Activated T-cell treated with anti-CD3 and anti-CD28 coated beads, Interleukin-2, amount 50 U/mL, for 72 hours (primary cell): ENCODE measurements at regions not wholly inside any gene's neighbourhood (a gene's known extent, or its start where the extent isn't known, plus 50 kb on each side); places are given as distances from the start of the nearest gene placed in this dataset.

Experiments used
- ATAC-seq, 2 donors: fragments of 150-1000 bp; cut with Tn5 transposase; replicated peaks in 1 of 2; 2 replicates each; pipeline ENCODE4 v1.10.0; 2021; ENCODE audit warnings: moderate library complexity in 2 of 2, mild to moderate bottlenecking in 1 of 2
- DNase-seq, 2 donors: peaks; one replicate each; pipeline ENCODE4 v3.0.0; 2021 to 2022; ENCODE audit warnings: mixed read lengths in 1 of 2
- H3K27ac Mint-ChIP-seq: one replicate; pipeline ENCODE4 v1.8.0; 2022; ENCODE audit warnings: mild to moderate bottlenecking, moderate library complexity, mixed read lengths
- H3K27me3 Mint-ChIP-seq: one replicate; pipeline ENCODE4 v1.8.0; 2022; ENCODE audit warnings: low read depth, mixed read lengths
- H3K36me3 Mint-ChIP-seq, 2 donors: one replicate each; pipeline ENCODE4 v1.8.0; 2022; ENCODE audit warnings: mixed read lengths in 2 of 2, mild to moderate bottlenecking in 1 of 2; ENCODE audit not compliant: insufficient read depth in 2 of 2
- H3K4me1 Mint-ChIP-seq: one replicate; pipeline ENCODE4 v1.8.0; 2022; ENCODE audit warnings: low read depth, mixed read lengths
- H3K4me3 Mint-ChIP-seq, 2 donors: one replicate each; pipeline ENCODE4 v1.8.0; 2022; ENCODE audit warnings: mild to moderate bottlenecking in 2 of 2, mixed read lengths in 2 of 2, moderate library complexity in 2 of 2
- H3K9me3 Mint-ChIP-seq, 2 donors: one replicate each; pipeline ENCODE4 v1.8.0; 2022; ENCODE audit warnings: mixed read lengths in 2 of 2

DNA sequence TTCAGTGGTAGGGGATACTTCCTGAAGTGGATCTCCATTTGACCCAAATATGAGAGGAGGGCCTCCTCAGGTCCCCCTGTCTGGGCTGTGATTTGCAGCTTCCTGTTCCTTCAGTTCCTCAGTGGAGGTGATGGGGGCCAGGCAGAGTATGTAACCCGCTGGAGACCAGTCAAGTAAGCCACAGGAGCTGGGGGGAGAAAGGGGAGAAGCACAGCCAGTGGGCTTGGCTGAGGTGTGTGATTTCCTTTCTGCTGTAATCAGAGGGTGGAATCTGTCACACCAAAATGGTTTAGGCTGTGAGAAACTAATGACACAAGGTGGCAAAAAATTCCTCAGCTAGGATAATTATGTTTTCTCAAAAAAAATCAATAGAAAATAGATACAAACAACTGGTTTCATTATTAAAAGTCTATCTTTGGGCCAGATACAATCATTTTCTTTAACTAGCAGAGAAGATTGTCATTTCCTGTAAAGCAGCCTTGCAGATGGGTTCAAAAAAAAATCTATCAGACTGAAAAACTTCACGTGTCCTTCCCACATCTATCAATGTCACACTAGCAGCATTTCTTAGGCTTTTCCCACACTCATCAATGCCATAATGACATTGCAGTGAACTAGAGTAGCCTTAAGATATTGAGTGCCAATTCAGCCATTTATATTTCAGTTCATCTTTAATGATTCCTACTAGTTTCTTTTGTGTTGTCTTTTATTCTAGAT lies 1660.3 kb downstream of the EFNB2 start:
- Mint-ChIP-seq H3K9me3 (no peaks in the 10 kb centered on the region), H3K27ac (no peak overlapping the region), H3K36me3 (no peaks in the 10 kb centered on the region), H3K4me3 (no peak overlapping the region), H3K27me3 (no peaks in the 10 kb centered on the region), H3K4me1 (peaks cover 16% of the 10 kb centered on the region)
- ATAC-seq (no peak), DNase-seq (no peak)

- no peaks in the 10 kb centered on the region for H3K36me3 Mint-ChIP-seq
- DNase-seq: no peak
- H3K4me1 Mint-ChIP-seq: peaks cover 24% of the 10 kb centered on the region
- H3K4me3 Mint-ChIP-seq: no peak overlapping the region
- no peak overlapping the region for H3K27ac Mint-ChIP-seq
- H3K9me3 Mint-ChIP-seq: peaks cover 0 to 1% of the 10 kb centered on the region in 2 donors
- no peaks in the 10 kb centered on the region for H3K27me3 Mint-ChIP-seq
- no peak for ATAC-seq
Observed at GRCh38 chr13:104872153-104872552, 1663.3 kb downstream of the EFNB2 start.

GRCh38 chr13:104871456-104871855 lies 1664.0 kb downstream of the EFNB2 start:
- no peaks in the 10 kb centered on the region for H3K27me3 Mint-ChIP-seq
- peaks cover 0 to 1% of the 10 kb centered on the region in 2 donors for H3K9me3 Mint-ChIP-seq
- ATAC-seq (no peak), DNase-seq (no peak)
- H3K4me3 Mint-ChIP-seq: no peak overlapping the region
- peaks cover 24% of the 10 kb centered on the region for H3K4me1 Mint-ChIP-seq
- H3K27ac Mint-ChIP-seq: no peak overlapping the region
- H3K36me3 Mint-ChIP-seq: no peaks in the 10 kb centered on the region

DNA sequence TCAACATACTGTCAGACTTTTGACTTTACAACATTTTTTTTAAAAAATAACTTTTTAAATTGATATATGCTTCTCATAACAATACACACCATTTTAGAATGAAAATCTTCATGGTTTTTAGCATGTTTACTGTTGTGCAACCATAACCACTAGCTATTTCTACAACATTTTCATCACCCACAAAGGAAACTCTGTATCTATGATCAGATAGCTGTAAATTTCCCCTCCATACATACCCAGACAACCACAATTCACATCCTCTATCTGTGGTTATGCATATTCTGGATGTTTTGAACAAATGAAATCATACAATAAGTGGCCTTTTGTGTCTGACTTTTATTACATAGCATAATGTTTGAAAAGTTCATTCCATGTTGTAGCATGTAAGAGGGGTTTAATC lies 1666.0 kb downstream of the EFNB2 start:
- Mint-ChIP-seq H3K9me3 (peaks cover 0 to 1% of the 10 kb centered on the region in 2 donors), H3K27ac (no peak overlapping the region), H3K4me3 (no peak overlapping the region), H3K27me3 (no peaks in the 10 kb centered on the region), H3K36me3 (no peaks in the 10 kb centered on the region), H3K4me1 (peaks cover 10% of the 10 kb centered on the region)
- peak; percentile 55 to 76 for ATAC-seq
- no peak for DNase-seq

DNA sequence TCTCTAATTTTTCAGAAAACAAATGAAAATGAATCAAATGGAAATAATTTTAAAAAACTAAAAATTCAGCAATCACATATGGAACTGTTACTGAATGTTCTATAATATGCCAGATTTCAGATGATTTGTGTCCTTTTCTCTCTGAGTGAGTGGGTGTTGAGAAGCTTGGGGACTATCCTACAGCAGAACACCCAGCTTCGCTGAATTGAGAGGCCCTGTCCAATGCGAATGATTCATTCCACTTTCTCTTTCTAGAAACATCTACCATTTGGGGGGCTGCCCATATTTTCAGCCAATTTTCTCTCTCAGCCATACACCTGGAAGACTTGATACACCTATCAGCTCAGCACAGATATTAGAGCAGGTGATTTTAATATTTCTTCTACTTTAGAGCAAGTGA lies 1666.7 kb downstream of the EFNB2 start:
- no peak for ATAC-seq
- no peak overlapping the region for H3K27ac Mint-ChIP-seq
- no peaks in the 10 kb centered on the region for H3K36me3 Mint-ChIP-seq
- H3K27me3 Mint-ChIP-seq: no peaks in the 10 kb centered on the region
- peaks cover 0 to 1% of the 10 kb centered on the region in 2 donors for H3K9me3 Mint-ChIP-seq
- peaks cover 8% of the 10 kb centered on the region for H3K4me1 Mint-ChIP-seq
- H3K4me3 Mint-ChIP-seq: no peak overlapping the region
- no peak for DNase-seq

DNA sequence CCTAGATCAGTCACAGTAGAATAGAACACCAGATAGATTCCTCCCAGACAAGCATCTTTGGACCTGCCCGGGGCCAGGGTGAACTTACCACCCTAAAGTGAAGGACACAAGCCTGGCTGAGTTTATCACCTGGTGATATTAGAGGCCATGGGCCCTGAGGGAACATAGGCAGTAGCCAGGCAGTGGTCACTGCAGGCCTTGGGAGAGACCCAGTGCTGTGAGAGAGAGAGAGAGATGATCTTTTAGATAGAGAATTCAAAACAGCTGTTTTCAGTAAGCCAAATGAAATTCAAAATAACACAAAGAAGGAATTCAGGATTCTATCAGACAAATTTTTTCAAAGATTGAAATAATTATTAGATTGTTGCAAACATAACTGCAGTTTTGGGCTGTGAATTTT lies 1679.9 kb downstream of the EFNB2 start:
- H3K27ac Mint-ChIP-seq: no peak overlapping the region
- no peak for DNase-seq
- H3K4me3 Mint-ChIP-seq: no peak overlapping the region
- peaks cover 3% of the 10 kb centered on the region in 2 donors for H3K9me3 Mint-ChIP-seq
- H3K36me3 Mint-ChIP-seq: peaks cover 0 to 1% of the 10 kb centered on the region in 2 donors
- no peak for ATAC-seq
- no peaks in the 10 kb centered on the region for H3K27me3 Mint-ChIP-seq
- no peaks in the 10 kb centered on the region for H3K4me1 Mint-ChIP-seq

DNA sequence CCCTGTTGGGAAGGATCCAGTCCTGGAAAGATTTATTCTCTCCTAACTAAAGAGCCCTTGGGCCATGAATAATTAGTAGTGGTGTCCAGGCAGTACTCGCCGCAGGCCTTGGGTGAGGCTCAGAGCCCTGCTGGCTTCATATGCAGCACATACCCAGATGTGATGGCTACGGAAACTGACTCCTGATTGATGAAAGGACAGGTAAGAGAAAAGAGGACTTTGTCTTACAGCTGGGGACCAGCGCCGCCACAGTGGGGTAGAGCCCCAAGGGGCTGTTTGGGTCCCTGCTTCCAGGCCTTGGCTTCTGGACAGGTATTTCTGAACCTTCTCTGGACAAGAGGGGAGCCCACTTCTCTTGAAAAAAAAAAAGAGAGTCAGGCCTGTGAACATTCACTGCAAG lies 1680.8 kb downstream of the EFNB2 start:
- ATAC-seq: no peak
- H3K27ac Mint-ChIP-seq: no peak overlapping the region

GRCh38 chr13:104854007-104854406 lies 1681.5 kb downstream of the EFNB2 start:
- ATAC-seq (no peak), DNase-seq (no peak)
- no peaks in the 10 kb centered on the region for H3K36me3 Mint-ChIP-seq
- H3K27me3 Mint-ChIP-seq: no peaks in the 10 kb centered on the region
- no peak overlapping the region for H3K27ac Mint-ChIP-seq
- no peaks in the 10 kb centered on the region for H3K9me3 Mint-ChIP-seq
- H3K4me3 Mint-ChIP-seq: no peak overlapping the region
- H3K4me1 Mint-ChIP-seq: no peaks in the 10 kb centered on the region

More for the DNA sequence above, 1680.8 kb downstream of the EFNB2 start:
- Mint-ChIP-seq H3K9me3 (no peaks in the 10 kb centered on the region), H3K36me3 (no peaks in the 10 kb centered on the region), H3K4me1 (no peaks in the 10 kb centered on the region), H3K27me3 (no peaks in the 10 kb centered on the region), H3K4me3 (no peak overlapping the region)
- DNase-seq: no peak

- no peak overlapping the region for H3K27ac Mint-ChIP-seq
- H3K27me3 Mint-ChIP-seq: no peaks in the 10 kb centered on the region
- H3K4me3 Mint-ChIP-seq: no peak overlapping the region
- DNase-seq (no peak), ATAC-seq (no peak)
- H3K9me3 Mint-ChIP-seq: peaks cover 0 to 2% of the 10 kb centered on the region in 2 donors
- H3K4me1 Mint-ChIP-seq: no peaks in the 10 kb centered on the region
- H3K36me3 Mint-ChIP-seq: no peaks in the 10 kb centered on the region
Observed at GRCh38 chr13:104847922-104848321, 1687.5 kb downstream of the EFNB2 start.

DNA sequence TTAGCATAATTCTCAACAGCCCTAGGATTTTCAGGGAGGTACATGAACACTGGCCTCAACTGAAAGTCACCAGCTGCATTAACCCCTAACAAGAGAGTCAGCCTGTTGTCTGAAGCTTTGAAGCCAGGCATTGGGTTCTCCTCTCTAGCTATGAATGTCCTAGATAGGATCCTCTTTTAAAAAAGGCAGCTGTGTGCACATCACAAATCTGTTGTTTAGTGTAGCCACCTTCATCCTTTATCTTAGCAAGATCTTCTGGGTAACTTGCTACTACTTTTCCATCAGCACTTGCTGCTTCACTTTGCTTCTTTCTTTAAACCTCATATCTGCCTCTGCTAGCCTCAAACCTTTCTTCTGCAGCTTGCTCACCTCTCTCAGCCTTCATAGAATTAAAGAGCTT lies 1692.1 kb downstream of the EFNB2 start:
- ATAC-seq (no peak), DNase-seq (no peak)
- Mint-ChIP-seq H3K9me3 (no peaks in the 10 kb centered on the region), H3K36me3 (no peaks in the 10 kb centered on the region), H3K27ac (no peak overlapping the region), H3K4me3 (no peak overlapping the region), H3K4me1 (no peaks in the 10 kb centered on the region), H3K27me3 (no peaks in the 10 kb centered on the region)

DNA sequence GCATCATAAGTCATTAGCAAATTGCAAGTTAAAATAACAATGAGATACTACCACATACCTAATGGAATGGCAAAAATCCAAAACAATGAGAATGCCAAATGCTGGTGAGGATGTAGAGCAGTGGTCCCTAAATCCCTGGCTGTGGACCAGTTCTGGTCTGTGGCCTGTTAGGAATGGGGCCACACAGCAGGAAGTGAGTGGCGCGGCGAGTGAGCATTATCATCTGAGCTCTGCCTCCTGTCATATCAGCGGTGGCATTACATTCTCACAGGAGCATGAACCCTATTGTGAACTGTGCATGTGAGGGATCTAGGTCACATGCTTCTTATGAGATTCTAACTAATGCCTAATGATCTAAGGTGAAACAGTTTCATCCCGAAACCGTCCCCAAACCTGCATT lies 1694.4 kb downstream of the EFNB2 start:
- H3K4me1 Mint-ChIP-seq: no peaks in the 10 kb centered on the region
- H3K4me3 Mint-ChIP-seq: no peak overlapping the region
- no peaks in the 10 kb centered on the region for H3K9me3 Mint-ChIP-seq
- no peak for ATAC-seq
- DNase-seq: no peak
- no peak overlapping the region for H3K27ac Mint-ChIP-seq
- no peaks in the 10 kb centered on the region for H3K36me3 Mint-ChIP-seq
- no peaks in the 10 kb centered on the region for H3K27me3 Mint-ChIP-seq

- DNase-seq: no peak
- Mint-ChIP-seq H3K27me3 (no peaks in the 10 kb centered on the region), H3K27ac (no peak overlapping the region), H3K9me3 (no peaks in the 10 kb centered on the region), H3K4me3 (no peak overlapping the region), H3K36me3 (no peaks in the 10 kb centered on the region), H3K4me1 (no peaks in the 10 kb centered on the region)
- no peak for ATAC-seq
Observed at GRCh38 chr13:104837756-104838155, 1697.7 kb downstream of the EFNB2 start.

GRCh38 chr13:104833221-104833620 lies 1702.2 kb downstream of the EFNB2 start:
- ATAC-seq: no peak
- no peak overlapping the region for H3K27ac Mint-ChIP-seq

DNA sequence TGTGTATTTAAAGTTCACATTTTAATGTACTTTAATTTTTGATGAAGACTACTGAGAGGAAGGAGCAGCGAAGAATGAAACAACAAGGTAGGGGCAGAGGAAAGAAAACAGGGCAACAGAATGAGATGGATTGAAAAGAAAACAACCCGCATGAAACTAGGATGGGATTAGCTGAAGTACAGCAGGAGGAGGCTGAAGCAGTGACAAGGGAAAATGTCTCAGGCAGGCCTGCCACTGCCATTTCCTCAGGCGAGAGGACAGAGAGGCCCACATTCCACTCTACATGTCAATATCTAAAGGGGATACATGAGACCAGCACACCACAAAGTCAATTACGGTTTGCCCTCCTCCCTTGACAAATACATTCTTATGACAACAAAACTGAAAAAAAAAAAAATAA lies 1703.2 kb downstream of the EFNB2 start:
- Mint-ChIP-seq H3K27me3 (no peaks in the 10 kb centered on the region), H3K36me3 (no peaks in the 10 kb centered on the region), H3K4me1 (peaks cover 6% of the 10 kb centered on the region), H3K27ac (no peak overlapping the region), H3K4me3 (no peak overlapping the region), H3K9me3 (peaks cover 0 to 2% of the 10 kb centered on the region in 2 donors)
- no peak for ATAC-seq
- no peak for DNase-seq

More at GRCh38 chr13:104833221-104833620, 1702.2 kb downstream of the EFNB2 start:
- Mint-ChIP-seq H3K4me1 (peaks cover 6% of the 10 kb centered on the region), H3K4me3 (no peak overlapping the region), H3K9me3 (peaks cover 0 to 2% of the 10 kb centered on the region in 2 donors), H3K27me3 (no peaks in the 10 kb centered on the region), H3K36me3 (no peaks in the 10 kb centered on the region)
- DNase-seq: no peak
